Stimulated activated CD4-positive, alpha-beta T cell treated with anti-CD3 and anti-CD28 coated beads, Interleukin-4, amount 100 ng/mL, for 1 hour (primary cell): ENCODE measurements at regions not wholly inside any gene's neighbourhood (a gene's known extent, or its start where the extent isn't known, plus 50 kb on each side); places are given as distances from the start of the nearest gene placed in this dataset.

ENCODE experiments used
- DNase-seq: peaks from one replicate; pipeline ENCODE4 v3.0.0-alpha.2; 2020

GRCh38 chr12:4133636-4134447 lies 139.7 kb upstream of the CCND2 start:
- no peak for DNase-seq

GRCh38 chr12:4133029-4133428 lies 140.5 kb upstream of the CCND2 start:
- no peak for DNase-seq

GRCh38 chr12:4121506-4122020 lies 152.0 kb upstream of the CCND2 start:
- DNase-seq = no peak

- DNase-seq = no peak
Measured at GRCh38 chr12:4120316-4120917, 153.1 kb upstream of the CCND2 start.

GRCh38 chr12:4119157-4119761 lies 154.3 kb upstream of the CCND2 start:
- DNase-seq = peak; percentile 53

- DNase-seq = no peak
Measured at GRCh38 chr12:4118601-4119156, 154.9 kb upstream of the CCND2 start.

- DNase-seq = no peak
Measured at GRCh38 chr12:4118017-4118510, 155.5 kb upstream of the CCND2 start.

- no peak for DNase-seq
Measured at GRCh38 chr12:4117386-4118016, 156.1 kb upstream of the CCND2 start.

- DNase-seq = no peak
Measured at GRCh38 chr12:4116251-4117111, 157.1 kb upstream of the CCND2 start.

- no peak for DNase-seq
Measured at GRCh38 chr12:4115570-4115969, 158.0 kb upstream of the CCND2 start.

GRCh38 chr12:4114986-4115385 lies 158.6 kb upstream of the CCND2 start:
- no peak for DNase-seq

GRCh38 chr12:4112734-4113325 lies 160.7 kb upstream of the CCND2 start:
- no peak for DNase-seq

GRCh38 chr12:4112290-4112689 lies 161.3 kb upstream of the CCND2 start:
- no peak for DNase-seq

GRCh38 chr12:4111010-4111409 lies 162.6 kb upstream of the CCND2 start:
- DNase-seq = no peak

- no peak for DNase-seq
Measured at GRCh38 chr12:4109826-4110225, 163.7 kb upstream of the CCND2 start.

GRCh38 chr12:4108803-4109345 lies 164.7 kb upstream of the CCND2 start:
- DNase-seq = no peak

- DNase-seq = no peak
Measured at GRCh38 chr12:4107911-4108697, 165.5 kb upstream of the CCND2 start.

- peak; percentile 44 for DNase-seq
Measured at GRCh38 chr12:4107436-4107878, 166.1 kb upstream of the CCND2 start.

- DNase-seq = no peak
Measured at GRCh38 chr12:4106621-4107020, 166.9 kb upstream of the CCND2 start.

GRCh38 chr12:4104722-4105244 lies 168.8 kb upstream of the CCND2 start:
- DNase-seq = no peak
